Bronchial epithelial cell (primary cell): ENCODE measurements at regions not wholly inside any gene's neighbourhood (a gene's known extent, or its start where the extent isn't known, plus 50 kb on each side); places are given as distances from the start of the nearest gene placed in this dataset.

Experiments
- DNase-seq: peaks from one replicate; pipeline ENCODE4 v3.0.0-alpha.2; 2010; ENCODE audit warnings: low read depth
- FAIRE-seq: peaks from 2 replicates; lab custom pipeline; 2011; peaks lifted over from hg19 to GRCh38; lab: Jason Lieb, UNC
- H3K27me3 ChIP-seq: 2 replicates; pipeline ENCODE4 v1.5.1; 2011; ENCODE audit warnings: low read length; ENCODE audit not compliant: control insufficient read depth, insufficient read depth
- H3K36me3 ChIP-seq: 2 replicates; pipeline ENCODE4 v1.5.1; 2011; ENCODE audit warnings: low read length; ENCODE audit not compliant: control insufficient read depth, insufficient read depth
- H3K4me3 ChIP-seq: 2 replicates; pipeline ENCODE4 v1.5.1; 2011; ENCODE audit warnings: mild to moderate bottlenecking, low read depth, low read length, control low read depth
- CTCF ChIP-seq: IDR thresholded peaks from 2 replicates; pipeline ENCODE4 v1.5.1; 2011; ENCODE audit warnings: mild to moderate bottlenecking, moderate library complexity, low read length, control low read depth, inconsistent platforms; ENCODE audit not compliant: insufficient read depth, severe bottlenecking

GRCh38 chr12:46998811-46999368, 80.5 kb upstream of the PCED1B start:
- Histone ChIP-seq H3K27me3 (no peaks in the 10 kb centered on the region), H3K36me3 (no peaks in the 10 kb centered on the region), H3K4me3 (no peak overlapping the region)
- DNase-seq (peak; percentile 86), FAIRE-seq (no peak)
- TF ChIP-seq CTCF: no peak

- no peak overlapping the region for H3K4me3 ChIP-seq
- no peak for TF ChIP-seq CTCF
- H3K36me3 ChIP-seq: no peaks in the 10 kb centered on the region
- no peak for DNase-seq
- FAIRE-seq: no peak
- H3K27me3 ChIP-seq: no peaks in the 10 kb centered on the region
Observed at GRCh38 chr12:47004634-47005033, 74.8 kb upstream of the PCED1B start.

GRCh38 chr12:47007048-47007447, 72.4 kb upstream of the PCED1B start:
- DNase-seq (no peak), FAIRE-seq (no peak)
- H3K36me3 ChIP-seq: no peaks in the 10 kb centered on the region
- no peak for TF ChIP-seq CTCF
- no peak overlapping the region for H3K4me3 ChIP-seq
- H3K27me3 ChIP-seq: no peaks in the 10 kb centered on the region

- Histone ChIP-seq H3K4me3 (no peak overlapping the region), H3K36me3 (no peaks in the 10 kb centered on the region), H3K27me3 (no peaks in the 10 kb centered on the region)
- no peak for TF ChIP-seq CTCF
- FAIRE-seq: no peak
- DNase-seq: no peak
Observed at GRCh38 chr12:47012552-47012951, 66.9 kb upstream of the PCED1B start.

- no peak for TF ChIP-seq CTCF
- DNase-seq (peak; percentile 82), FAIRE-seq (no peak)
- H3K4me3 ChIP-seq: no peak overlapping the region
- H3K27me3 ChIP-seq: no peaks in the 10 kb centered on the region
- no peaks in the 10 kb centered on the region for H3K36me3 ChIP-seq
Observed at GRCh38 chr12:47014474-47014873, 64.9 kb upstream of the PCED1B start.

- FAIRE-seq (no peak), DNase-seq (no peak)
- Histone ChIP-seq H3K4me3 (no peak overlapping the region), H3K27me3 (no peaks in the 10 kb centered on the region), H3K36me3 (no peaks in the 10 kb centered on the region)
- TF ChIP-seq CTCF: no peak
Observed at GRCh38 chr12:47015381-47015780, 64.0 kb upstream of the PCED1B start.
